SK-N-SH (cell line): ENCODE measurements at regions not wholly inside any gene's neighbourhood (a gene's known extent, or its start where the extent isn't known, plus 50 kb on each side); places are given as distances from the start of the nearest gene placed in this dataset.

Source experiments
- CTCF ChIA-PET: fragments of 300-600, 350-600 bp; formaldehyde crosslinking; extraction: SDS; loops from one replicate; lab custom pipeline; 2021; lab: Yijun Ruan, JAX
- POLR2A ChIA-PET: fragments of 350-600 bp; sonication (Branson Sonifier 250); formaldehyde crosslinking; extraction: SDS; loops from one replicate; lab custom pipeline; 2020; ENCODE audit warnings: antibody characterized with exemption, inconsistent platforms; lab: Yijun Ruan, JAX
- DNase-seq: peaks from one replicate; pipeline ENCODE4 v3.0.0; 2012
- H2AFZ ChIP-seq: fragments of 200-600 bp; sonication (generic); 2 replicates; pipeline ENCODE4 v1.8.1; 2016; ENCODE audit warnings: antibody characterized with exemption, mild to moderate bottlenecking, low read depth
- H3F3A ChIP-seq: fragments of 200-600 bp; sonication (generic); replicated peaks from 2 replicates; pipeline ENCODE3; 2016; ENCODE audit warnings: antibody characterized with exemption, mild to moderate bottlenecking; ENCODE audit not compliant: insufficient read depth
- H3K27ac ChIP-seq, 2 experiments: fragments of 200-500 bp in 1 of 2; fragments of 200-600 bp in 1 of 2; sonication (Bioruptor generic) in 1 of 2; sonication (generic), shearing (Covaris generic) in 1 of 2; 2 replicates each; pipeline versions ENCODE4 v1.5.1 to v1.6.1; 2014 to 2016; ENCODE audit warnings: low read depth in 2 of 2, inconsistent platforms in 1 of 2, low read length in 1 of 2, mild to moderate bottlenecking in 1 of 2, mixed read lengths in 1 of 2
- H3K27me3 ChIP-seq: fragments of 200-600 bp; sonication (generic), shearing (Covaris generic); 2 replicates; pipeline ENCODE4 v1.6.1; 2016; ENCODE audit warnings: mixed run types; ENCODE audit not compliant: insufficient read depth
- H3K36me3 ChIP-seq, 2 experiments: fragments of 200-500 bp in 1 of 2; fragments of 200-600 bp in 1 of 2; sonication (Bioruptor generic) in 1 of 2; sonication (generic) in 1 of 2; replicated peaks in 1 of 2; 2 replicates each; pipeline versions ENCODE3 to v1.5.1; 2014 to 2016; ENCODE audit warnings: low read length in 1 of 2, mild to moderate bottlenecking in 1 of 2; ENCODE audit not compliant: insufficient read depth in 2 of 2, control insufficient read depth in 1 of 2
- H3K4me1 ChIP-seq, 2 experiments: fragments of 200-500 bp in 1 of 2; fragments of 200-600 bp in 1 of 2; sonication (Bioruptor generic) in 1 of 2; sonication (generic), shearing (Covaris generic) in 1 of 2; 2 replicates each; pipeline versions ENCODE4 v1.5.1 to v1.6.1; 2014 to 2016; ENCODE audit warnings: low read depth in 1 of 2, low read length in 1 of 2, mixed run types in 1 of 2; ENCODE audit not compliant: insufficient read depth in 2 of 2, control insufficient read depth in 1 of 2
- H3K4me2 ChIP-seq: fragments of 200-600 bp; sonication (generic), shearing (Covaris generic); 2 replicates; pipeline ENCODE4 v1.6.1; 2017; ENCODE audit warnings: mixed run types
- H3K4me3 ChIP-seq, 2 experiments: fragments of 200-500 bp in 1 of 2; fragments of 200-600 bp in 1 of 2; sonication (Bioruptor generic) in 1 of 2; sonication (generic), shearing (Covaris generic) in 1 of 2; 2 replicates each; pipeline versions ENCODE4 v1.5.1 to v1.8.1; 2014 to 2016; ENCODE audit warnings: low read depth in 2 of 2, inconsistent platforms in 1 of 2, low read length in 1 of 2, mild to moderate bottlenecking in 1 of 2, mixed read lengths in 1 of 2, moderate library complexity in 1 of 2
- H3K79me2 ChIP-seq: fragments of 200-600 bp; sonication (generic); 2 replicates; pipeline ENCODE4 v1.8.1; 2017; ENCODE audit warnings: mild to moderate bottlenecking; ENCODE audit not compliant: insufficient read depth
- H3K9ac ChIP-seq: fragments of 200-600 bp; sonication (generic); 2 replicates; pipeline ENCODE4 v1.6.1; 2017; ENCODE audit warnings: mixed run types
- H3K9me2 ChIP-seq: fragments of 200-600 bp; sonication (generic); 2 replicates; pipeline ENCODE4 v1.6.1; 2017; ENCODE audit warnings: mixed run types
- H3K9me3 ChIP-seq: fragments of 200-600 bp; sonication (generic); 2 replicates; pipeline ENCODE4 v1.6.1; 2017; ENCODE audit warnings: mixed run types, mild to moderate bottlenecking, moderate library complexity
- H4K20me1 ChIP-seq: fragments of 200-600 bp; sonication (generic); 2 replicates; pipeline ENCODE4 v1.6.1; 2017; ENCODE audit warnings: mild to moderate bottlenecking, mixed run types; ENCODE audit not compliant: insufficient read depth
- ELF1 ChIP-seq: IDR thresholded peaks from 2 replicates; pipeline ENCODE4 v1.4.0; 2012
- FOXJ3 ChIP-seq: sonication (generic); formaldehyde crosslinking; IDR thresholded peaks from 2 replicates; pipeline ENCODE4 v1.5.1; 2020; ENCODE audit warnings: mild to moderate bottlenecking, missing genetic modification reagents
- FOXM1 ChIP-seq: IDR thresholded peaks from 2 replicates; pipeline ENCODE4 v1.4.0; 2012; ENCODE audit warnings: low read depth, mild to moderate bottlenecking
- GABPA ChIP-seq: IDR thresholded peaks from 2 replicates; pipeline ENCODE4 v1.4.0; 2012; ENCODE audit warnings: low read depth, mild to moderate bottlenecking
- MEF2A ChIP-seq: IDR thresholded peaks from 2 replicates; pipeline ENCODE4 v1.4.0; 2012; ENCODE audit warnings: low read depth, borderline replicate concordance
- MXI1 ChIP-seq: IDR thresholded peaks from 2 replicates; pipeline ENCODE4 v1.6.1; 2012; ENCODE audit warnings: mild to moderate bottlenecking, low read depth, low read length, improper control_type of control experiment
- POLR2AphosphoS5 ChIP-seq: IDR thresholded peaks from 2 replicates; pipeline ENCODE4 v1.6.1; 2012; ENCODE audit warnings: low read depth, low read length
- RAD21 ChIP-seq: IDR thresholded peaks from 2 replicates; pipeline ENCODE4 v1.6.1; 2012; ENCODE audit warnings: mild to moderate bottlenecking, low read length
- RXRA ChIP-seq: IDR thresholded peaks from 2 replicates; pipeline ENCODE4 v1.4.0; 2012; ENCODE audit warnings: low read depth, mild to moderate bottlenecking, borderline replicate concordance
- TAF1 ChIP-seq: IDR thresholded peaks from 2 replicates; pipeline ENCODE4 v1.6.1; 2012; ENCODE audit warnings: low read depth, mild to moderate bottlenecking, low read length, moderate library complexity, borderline replicate concordance
- YY1 ChIP-seq: IDR thresholded peaks from 2 replicates; pipeline ENCODE4 v1.4.0; 2012; ENCODE audit warnings: low read depth, mild to moderate bottlenecking
- WGBS: methylation state at CpG from one replicate; pipeline ENCODE4 v1.1.6; 2017; ENCODE audit warnings: low lambda C conversion rate; 5-methylcytosine and 5-hydroxymethylcytosine counted together
- TF ChIP-seq, protein P1 (sequence below): fragments of 150-350 bp; IDR thresholded peaks from 2 replicates; pipeline ENCODE4 v1.6.1; 2016; ENCODE audit warnings: mild to moderate bottlenecking, low read depth, low read length
- TF ChIP-seq, protein P2 (sequence below): IDR thresholded peaks from 2 replicates; pipeline ENCODE4 v1.6.1; 2012; ENCODE audit warnings: mild to moderate bottlenecking, low read depth, low read length, moderate library complexity
- TF ChIP-seq, protein P3 (sequence below): IDR thresholded peaks from 2 replicates; pipeline ENCODE4 v1.4.0; 2012; ENCODE audit warnings: low read depth
- TF ChIP-seq, protein P4 (sequence below): IDR thresholded peaks from 2 replicates; pipeline ENCODE4 v1.4.0; 2012; ENCODE audit warnings: low read depth, borderline replicate concordance
- TF ChIP-seq, protein P5 (sequence below): fragments of 150-350 bp; IDR thresholded peaks from 2 replicates; pipeline ENCODE4 v1.6.1; 2017; ENCODE audit warnings: antibody characterized with exemption, low read length, low read depth, borderline replicate concordance
- TF ChIP-seq, protein P6 (sequence below): IDR thresholded peaks from 2 replicates; pipeline ENCODE4 v1.4.0; 2012; ENCODE audit warnings: low read depth, borderline replicate concordance

DNA sequence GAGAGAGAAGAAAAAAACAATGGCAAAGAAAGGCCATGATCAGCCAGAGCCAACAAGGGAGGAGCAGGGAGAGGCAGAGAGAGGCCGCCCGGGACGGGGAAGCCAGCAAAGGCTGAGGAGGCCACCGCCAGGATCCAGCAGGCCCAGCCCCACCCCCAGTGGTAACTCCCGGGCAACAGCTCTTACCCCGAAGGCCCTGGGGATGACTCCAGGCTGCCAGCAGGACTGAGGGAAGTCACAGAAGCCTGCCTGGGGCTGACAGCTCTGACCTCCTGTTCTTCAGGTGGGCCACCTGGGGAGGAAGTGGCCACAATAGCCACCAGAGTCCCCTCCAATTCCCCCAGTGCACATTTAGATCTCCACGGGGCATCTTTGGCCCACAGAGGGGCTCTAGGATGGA lies 184.3 kb upstream of the LINGO1 start:
- Histone ChIP-seq H3K4me1 (peaks cover 0 to 6% of the 10 kb centered on the region in 2 experiments; a peak in 1 of 4 replicates), H3F3A (peaks cover 4% of the 10 kb centered on the region), H4K20me1 (0 out of 2 replicates have a peak, but pooled peaks cover 5% of the 10 kb centered on the region), H3K4me2 (no peak overlapping the region), H3K9me3 (no peaks in the 10 kb centered on the region), H3K36me3 (no peaks in the 10 kb centered on the region), H3K79me2 (no peaks in the 10 kb centered on the region), H3K27ac (no peak overlapping the region), H3K9me2 (no peaks in the 10 kb centered on the region), H3K9ac (no peak overlapping the region), H3K4me3 (no peak overlapping the region), H3K27me3 (peaks cover 34% of the 10 kb centered on the region), H2AFZ (no peak overlapping the region)
- CTCF ChIA-PET: interaction anchor here (0.6 to 14.9 kb wide), 6 partner anchors 10 to 698 kb away, joined by 3 to 458 read pairs (median 4); partner anchors contain the start of gene LINGO1
- no peak for DNase-seq
- WGBS: 70% methylated on average over 6 of the region's 7 CpGs
- TF ChIP-seq POLR2AphosphoS5 (no peak), FOXJ3 (CRISPR knock-in tag) (no peak), MXI1 (no peak), RAD21 (no peak), FOXM1 (no peak), YY1 (no peak), RXRA (no peak), ELF1 (no peak), GABPA (no peak), TAF1 (no peak), MEF2A (no peak)
- TF ChIP-seq, protein P1, sequence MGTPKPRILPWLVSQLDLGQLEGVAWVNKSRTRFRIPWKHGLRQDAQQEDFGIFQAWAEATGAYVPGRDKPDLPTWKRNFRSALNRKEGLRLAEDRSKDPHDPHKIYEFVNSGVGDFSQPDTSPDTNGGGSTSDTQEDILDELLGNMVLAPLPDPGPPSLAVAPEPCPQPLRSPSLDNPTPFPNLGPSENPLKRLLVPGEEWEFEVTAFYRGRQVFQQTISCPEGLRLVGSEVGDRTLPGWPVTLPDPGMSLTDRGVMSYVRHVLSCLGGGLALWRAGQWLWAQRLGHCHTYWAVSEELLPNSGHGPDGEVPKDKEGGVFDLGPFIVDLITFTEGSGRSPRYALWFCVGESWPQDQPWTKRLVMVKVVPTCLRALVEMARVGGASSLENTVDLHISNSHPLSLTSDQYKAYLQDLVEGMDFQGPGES: no peak
- TF ChIP-seq, protein P2, sequence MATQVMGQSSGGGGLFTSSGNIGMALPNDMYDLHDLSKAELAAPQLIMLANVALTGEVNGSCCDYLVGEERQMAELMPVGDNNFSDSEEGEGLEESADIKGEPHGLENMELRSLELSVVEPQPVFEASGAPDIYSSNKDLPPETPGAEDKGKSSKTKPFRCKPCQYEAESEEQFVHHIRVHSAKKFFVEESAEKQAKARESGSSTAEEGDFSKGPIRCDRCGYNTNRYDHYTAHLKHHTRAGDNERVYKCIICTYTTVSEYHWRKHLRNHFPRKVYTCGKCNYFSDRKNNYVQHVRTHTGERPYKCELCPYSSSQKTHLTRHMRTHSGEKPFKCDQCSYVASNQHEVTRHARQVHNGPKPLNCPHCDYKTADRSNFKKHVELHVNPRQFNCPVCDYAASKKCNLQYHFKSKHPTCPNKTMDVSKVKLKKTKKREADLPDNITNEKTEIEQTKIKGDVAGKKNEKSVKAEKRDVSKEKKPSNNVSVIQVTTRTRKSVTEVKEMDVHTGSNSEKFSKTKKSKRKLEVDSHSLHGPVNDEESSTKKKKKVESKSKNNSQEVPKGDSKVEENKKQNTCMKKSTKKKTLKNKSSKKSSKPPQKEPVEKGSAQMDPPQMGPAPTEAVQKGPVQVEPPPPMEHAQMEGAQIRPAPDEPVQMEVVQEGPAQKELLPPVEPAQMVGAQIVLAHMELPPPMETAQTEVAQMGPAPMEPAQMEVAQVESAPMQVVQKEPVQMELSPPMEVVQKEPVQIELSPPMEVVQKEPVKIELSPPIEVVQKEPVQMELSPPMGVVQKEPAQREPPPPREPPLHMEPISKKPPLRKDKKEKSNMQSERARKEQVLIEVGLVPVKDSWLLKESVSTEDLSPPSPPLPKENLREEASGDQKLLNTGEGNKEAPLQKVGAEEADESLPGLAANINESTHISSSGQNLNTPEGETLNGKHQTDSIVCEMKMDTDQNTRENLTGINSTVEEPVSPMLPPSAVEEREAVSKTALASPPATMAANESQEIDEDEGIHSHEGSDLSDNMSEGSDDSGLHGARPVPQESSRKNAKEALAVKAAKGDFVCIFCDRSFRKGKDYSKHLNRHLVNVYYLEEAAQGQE: no peak
- TF ChIP-seq, protein P3, sequence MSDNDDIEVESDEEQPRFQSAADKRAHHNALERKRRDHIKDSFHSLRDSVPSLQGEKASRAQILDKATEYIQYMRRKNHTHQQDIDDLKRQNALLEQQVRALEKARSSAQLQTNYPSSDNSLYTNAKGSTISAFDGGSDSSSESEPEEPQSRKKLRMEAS: no peak
- TF ChIP-seq, protein P4, sequence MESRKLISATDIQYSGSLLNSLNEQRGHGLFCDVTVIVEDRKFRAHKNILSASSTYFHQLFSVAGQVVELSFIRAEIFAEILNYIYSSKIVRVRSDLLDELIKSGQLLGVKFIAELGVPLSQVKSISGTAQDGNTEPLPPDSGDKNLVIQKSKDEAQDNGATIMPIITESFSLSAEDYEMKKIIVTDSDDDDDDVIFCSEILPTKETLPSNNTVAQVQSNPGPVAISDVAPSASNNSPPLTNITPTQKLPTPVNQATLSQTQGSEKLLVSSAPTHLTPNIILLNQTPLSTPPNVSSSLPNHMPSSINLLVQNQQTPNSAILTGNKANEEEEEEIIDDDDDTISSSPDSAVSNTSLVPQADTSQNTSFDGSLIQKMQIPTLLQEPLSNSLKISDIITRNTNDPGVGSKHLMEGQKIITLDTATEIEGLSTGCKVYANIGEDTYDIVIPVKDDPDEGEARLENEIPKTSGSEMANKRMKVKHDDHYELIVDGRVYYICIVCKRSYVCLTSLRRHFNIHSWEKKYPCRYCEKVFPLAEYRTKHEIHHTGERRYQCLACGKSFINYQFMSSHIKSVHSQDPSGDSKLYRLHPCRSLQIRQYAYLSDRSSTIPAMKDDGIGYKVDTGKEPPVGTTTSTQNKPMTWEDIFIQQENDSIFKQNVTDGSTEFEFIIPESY: no peak
- TF ChIP-seq, protein P5, sequence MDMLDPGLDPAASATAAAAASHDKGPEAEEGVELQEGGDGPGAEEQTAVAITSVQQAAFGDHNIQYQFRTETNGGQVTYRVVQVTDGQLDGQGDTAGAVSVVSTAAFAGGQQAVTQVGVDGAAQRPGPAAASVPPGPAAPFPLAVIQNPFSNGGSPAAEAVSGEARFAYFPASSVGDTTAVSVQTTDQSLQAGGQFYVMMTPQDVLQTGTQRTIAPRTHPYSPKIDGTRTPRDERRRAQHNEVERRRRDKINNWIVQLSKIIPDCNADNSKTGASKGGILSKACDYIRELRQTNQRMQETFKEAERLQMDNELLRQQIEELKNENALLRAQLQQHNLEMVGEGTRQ: no peak
- TF ChIP-seq, protein P6, sequence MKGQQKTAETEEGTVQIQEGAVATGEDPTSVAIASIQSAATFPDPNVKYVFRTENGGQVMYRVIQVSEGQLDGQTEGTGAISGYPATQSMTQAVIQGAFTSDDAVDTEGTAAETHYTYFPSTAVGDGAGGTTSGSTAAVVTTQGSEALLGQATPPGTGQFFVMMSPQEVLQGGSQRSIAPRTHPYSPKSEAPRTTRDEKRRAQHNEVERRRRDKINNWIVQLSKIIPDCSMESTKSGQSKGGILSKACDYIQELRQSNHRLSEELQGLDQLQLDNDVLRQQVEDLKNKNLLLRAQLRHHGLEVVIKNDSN: no peak
- POLR2A ChIA-PET: no interaction called here
